HUES64 (cell line): ENCODE measurements at regions not wholly inside any gene's neighbourhood (a gene's known extent, or its start where the extent isn't known, plus 50 kb on each side); places are given as distances from the start of the nearest gene placed in this dataset.
"Not testable (repeated sequence)": the region's sequence is repeated elsewhere in the genome, so short reads cannot be mapped to it uniquely, and the experiment has no call there.

ENCODE experiments used
- H3K27ac ChIP-seq: 2 replicates; pipeline ENCODE4 v1.7.0; 2013; ENCODE audit warnings: low read depth, low read length, inconsistent platforms
- H3K27me3 ChIP-seq: 2 replicates; pipeline ENCODE4 v1.6.1; 2013; ENCODE audit warnings: mild to moderate bottlenecking, low read length; ENCODE audit not compliant: insufficient read depth
- H3K36me3 ChIP-seq: 2 replicates; pipeline ENCODE4 v1.6.1; 2013; ENCODE audit warnings: mild to moderate bottlenecking, low read length; ENCODE audit not compliant: insufficient read depth
- H3K4me1 ChIP-seq: 2 replicates; pipeline ENCODE4 v1.6.1; 2013; ENCODE audit warnings: mild to moderate bottlenecking, low read length, moderate library complexity; ENCODE audit not compliant: insufficient read depth
- H3K4me3 ChIP-seq: 2 replicates; pipeline ENCODE4 v1.5.1; 2013; ENCODE audit warnings: mild to moderate bottlenecking, low read length, moderate library complexity
- H3K9ac ChIP-seq: 2 replicates; pipeline ENCODE4 v1.6.1; 2013; ENCODE audit warnings: mild to moderate bottlenecking, low read depth, low read length
- H3K9me3 ChIP-seq: 2 replicates; pipeline ENCODE4 v1.6.1; 2013; ENCODE audit warnings: low read depth, low read length; ENCODE audit not compliant: insufficient read depth
- WGBS: fragments of 150-250, 120-280 bp; methylation state at CpG from one replicate; pipeline ENCODE4 v1.1.7; 2013; ENCODE audit warnings: missing lambda C conversion rate; 5-methylcytosine and 5-hydroxymethylcytosine counted together

DNA sequence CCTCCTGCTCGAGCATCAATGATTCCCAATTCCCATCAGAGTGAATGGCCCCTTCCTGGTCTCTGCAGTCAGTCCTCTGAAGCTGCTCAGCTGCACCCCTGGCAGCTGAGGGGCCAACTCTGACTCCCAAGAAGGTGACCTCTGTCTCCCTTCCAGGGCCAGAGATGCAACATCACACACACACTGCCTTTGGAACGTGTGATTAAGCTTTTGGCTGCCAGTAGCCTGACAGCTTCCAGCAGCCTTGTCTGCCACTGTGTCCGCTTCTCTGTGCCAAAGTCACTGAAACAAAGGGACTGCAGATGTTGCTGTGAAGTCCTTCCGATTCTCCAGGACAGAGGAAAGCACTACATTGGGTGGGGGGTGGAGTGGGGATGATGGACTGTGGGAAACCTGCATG, 254.1 kb downstream of the CEP170 start:
- not testable (repeated sequence) for H3K4me3 ChIP-seq, H3K27ac ChIP-seq, H3K27me3 ChIP-seq, H3K36me3 ChIP-seq, H3K9ac ChIP-seq, H3K4me1 ChIP-seq, H3K9me3 ChIP-seq
- 83% methylated on average over 3 of the region's 4 CpGs for WGBS

DNA sequence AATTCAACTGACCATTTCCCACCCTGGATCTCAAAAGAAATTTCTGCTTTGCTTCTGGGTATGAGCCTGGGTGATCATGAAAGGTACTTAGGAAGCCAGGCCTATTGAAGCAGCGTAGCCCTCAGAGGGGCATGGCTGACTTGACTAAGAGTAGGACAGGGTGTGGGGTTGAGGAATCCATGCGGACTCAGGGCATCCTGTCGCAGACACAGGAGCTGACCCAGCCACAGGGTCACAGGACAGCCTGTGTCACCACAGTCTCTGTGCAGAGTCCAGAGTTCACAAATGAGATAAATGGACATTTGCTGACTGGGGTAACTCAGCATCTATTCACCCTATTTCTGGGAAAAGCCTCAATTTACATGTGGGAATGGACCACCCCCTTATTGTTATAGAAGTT, 262.3 kb downstream of the CEP170 start:
- H3K27ac ChIP-seq, H3K36me3 ChIP-seq, H3K4me3 ChIP-seq, H3K27me3 ChIP-seq, H3K9me3 ChIP-seq, H3K9ac ChIP-seq, H3K4me1 ChIP-seq: not testable (repeated sequence)
- whole genome bisulfite sequencing, result 95% methylated on average over 3 of the region's 3 CpGs

GRCh38 chr1:242985096-242985495, 270.0 kb downstream of the CEP170 start:
- not testable (repeated sequence) for H3K4me3 ChIP-seq, H3K27me3 ChIP-seq, H3K9me3 ChIP-seq, H3K36me3 ChIP-seq, H3K27ac ChIP-seq, H3K4me1 ChIP-seq, H3K9ac ChIP-seq
- 85% methylated on average over 3 of the region's 3 CpGs for WGBS

- WGBS, result 94% methylated on average over 3 of the region's 3 CpGs
- not testable (repeated sequence) for H3K9me3 ChIP-seq, H3K36me3 ChIP-seq, H3K27ac ChIP-seq, H3K9ac ChIP-seq, H3K27me3 ChIP-seq, H3K4me3 ChIP-seq, H3K4me1 ChIP-seq
Observed at GRCh38 chr1:242973341-242973740, 281.7 kb downstream of the CEP170 start.

DNA sequence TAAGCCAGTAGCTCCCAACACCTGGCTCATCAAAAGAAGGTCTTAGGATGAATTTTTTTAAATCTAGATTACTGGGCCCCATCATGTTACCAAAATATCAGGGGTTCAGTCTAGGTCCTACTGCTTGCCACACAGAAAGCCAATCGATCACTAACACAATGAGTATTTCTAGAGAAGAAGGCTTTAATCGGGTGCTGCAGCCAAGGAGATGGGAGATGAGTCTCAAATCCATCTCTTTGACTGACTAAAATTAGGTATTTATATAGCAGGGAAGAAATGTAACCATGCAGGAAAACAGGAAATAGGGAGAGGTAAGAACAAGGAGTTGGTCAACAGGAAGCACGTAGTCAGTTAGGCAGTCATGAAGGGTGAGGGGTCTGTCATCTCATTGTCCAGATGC, 288.2 kb downstream of the CEP170 start:
- 98% methylated on average over 2 of the region's 3 CpGs for WGBS
- no peak overlapping the region for H3K4me3 ChIP-seq

DNA sequence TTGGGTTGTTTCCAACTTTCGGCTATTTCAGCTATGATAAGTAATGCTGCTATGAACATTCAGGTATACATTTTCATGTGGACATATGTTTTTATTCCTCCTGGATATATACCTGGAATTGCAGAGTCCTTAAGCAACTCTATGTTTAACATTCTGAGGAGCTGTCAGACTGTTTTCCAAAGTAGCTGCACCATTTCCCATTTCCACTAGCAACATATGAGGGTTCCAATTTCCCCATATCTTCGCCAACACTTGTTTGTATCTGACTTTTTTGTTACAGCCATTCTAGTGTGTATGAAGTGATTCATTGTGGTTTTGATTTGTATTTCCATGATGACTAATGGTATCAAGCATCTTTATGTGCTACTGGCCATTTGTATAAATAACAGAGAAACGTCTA, 295.7 kb downstream of the CEP170 start:
- not testable (repeated sequence) for H3K36me3 ChIP-seq, H3K27me3 ChIP-seq, H3K4me1 ChIP-seq, H3K27ac ChIP-seq, H3K4me3 ChIP-seq, H3K9me3 ChIP-seq, H3K9ac ChIP-seq
- WGBS, result 90% methylated on average over 2 of the region's 3 CpGs

More for the DNA sequence above, 288.2 kb downstream of the CEP170 start:
- Histone ChIP-seq H3K36me3 (no peaks in the 10 kb centered on the region), H3K9me3 (peaks cover 6% of the 10 kb centered on the region; the same call in 1 of the 2 replicates), H3K4me1 (no peaks in the 10 kb centered on the region), H3K9ac (no peak overlapping the region), H3K27ac (no peak overlapping the region), H3K27me3 (no peaks in the 10 kb centered on the region)

- not testable (repeated sequence) for H3K27ac ChIP-seq, H3K27me3 ChIP-seq, H3K9ac ChIP-seq, H3K4me1 ChIP-seq, H3K4me3 ChIP-seq, H3K36me3 ChIP-seq, H3K9me3 ChIP-seq
- WGBS, result 92% methylated on average over 2 of the region's 3 CpGs
Observed at GRCh38 chr1:242954945-242955344, 300.1 kb downstream of the CEP170 start.

DNA sequence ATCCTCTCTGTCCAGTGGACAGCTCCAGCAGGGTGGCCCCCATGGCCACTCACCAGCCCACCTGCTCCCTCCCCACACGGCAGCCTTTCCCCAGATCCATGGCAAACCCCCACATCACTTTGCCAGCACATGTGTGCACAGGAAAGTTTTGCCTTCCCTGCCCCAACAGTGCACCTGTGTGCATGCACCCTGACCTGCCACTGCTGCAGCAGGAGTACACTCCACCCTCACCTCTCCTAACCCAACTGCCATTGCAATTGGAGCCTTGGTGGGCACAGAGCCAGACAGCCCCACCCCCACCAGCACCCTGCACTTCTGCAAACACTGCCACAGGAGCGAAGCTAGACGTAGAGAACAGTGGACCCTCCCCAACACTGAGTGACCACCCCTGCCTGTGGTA, 308.9 kb downstream of the CEP170 start:
- H3K4me3 ChIP-seq, result no peak overlapping the region
- no peaks in the 10 kb centered on the region for H3K27me3 ChIP-seq
- WGBS, result 94% methylated on average over 3 of the region's 3 CpGs
- no peak overlapping the region for H3K27ac ChIP-seq
- H3K4me1 ChIP-seq, result no peaks in the 10 kb centered on the region
- no peak overlapping the region for H3K9ac ChIP-seq
- H3K9me3 ChIP-seq, result peaks cover 2% of the 10 kb centered on the region; the same call in 1 of the 2 replicates
- no peaks in the 10 kb centered on the region for H3K36me3 ChIP-seq

DNA sequence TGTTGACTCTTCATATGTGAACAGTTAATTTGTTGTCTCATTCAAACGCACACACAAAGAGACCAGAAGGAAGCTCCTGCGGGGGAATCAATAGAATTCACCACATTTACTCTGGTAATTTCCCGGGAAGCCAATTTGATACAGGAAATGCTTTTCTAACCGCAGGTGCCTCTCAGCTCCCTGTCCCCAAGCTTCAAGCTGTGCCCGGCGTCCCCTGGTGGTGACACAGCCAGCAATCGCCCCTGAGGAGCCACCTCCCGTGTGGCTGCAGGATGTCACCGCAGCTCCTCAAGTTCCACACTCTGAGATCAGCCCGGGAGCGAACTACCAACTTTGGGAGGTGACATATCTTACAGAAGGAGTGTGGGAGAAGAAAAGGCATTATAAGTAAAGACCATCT, 318.4 kb downstream of the CEP170 start:
- H3K9me3 ChIP-seq, H3K4me1 ChIP-seq: not testable (repeated sequence)

GRCh38 chr1:242924717-242925116, 330.4 kb downstream of the CEP170 start:
- H3K36me3 ChIP-seq, H3K4me3 ChIP-seq, H3K4me1 ChIP-seq, H3K27ac ChIP-seq, H3K9me3 ChIP-seq, H3K27me3 ChIP-seq, H3K9ac ChIP-seq: not testable (repeated sequence)
- WGBS, result 90% methylated on average over 5 of the region's 6 CpGs

More for the DNA sequence above, 318.4 kb downstream of the CEP170 start:
- H3K9ac ChIP-seq, H3K4me3 ChIP-seq, H3K36me3 ChIP-seq, H3K27me3 ChIP-seq, H3K27ac ChIP-seq: not testable (repeated sequence)
- 28% methylated on average over 6 of the region's 11 CpGs for WGBS

DNA sequence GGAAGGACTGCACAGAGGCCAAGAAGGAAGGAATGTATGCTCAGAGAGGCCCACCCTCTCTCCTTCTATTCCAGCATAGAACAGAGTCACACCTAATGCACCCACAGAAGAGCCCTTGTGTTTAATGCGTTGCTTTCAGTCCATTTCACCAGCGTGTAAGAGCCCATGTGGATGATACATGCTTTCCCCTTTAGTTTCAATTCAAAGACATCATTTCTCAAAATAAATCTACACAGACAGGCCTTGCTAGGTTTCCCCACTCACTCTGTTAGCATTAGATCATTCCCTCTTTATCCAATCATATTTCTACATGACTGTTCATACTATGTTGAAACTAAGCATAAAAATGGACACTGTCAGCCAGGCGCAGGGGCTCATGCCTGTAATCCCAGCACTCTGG, 331.5 kb downstream of the CEP170 start:
- H3K27me3 ChIP-seq, H3K9me3 ChIP-seq, H3K36me3 ChIP-seq, H3K27ac ChIP-seq, H3K4me3 ChIP-seq, H3K4me1 ChIP-seq, H3K9ac ChIP-seq: not testable (repeated sequence)
- 95% methylated on average over 3 of the region's 3 CpGs for WGBS

DNA sequence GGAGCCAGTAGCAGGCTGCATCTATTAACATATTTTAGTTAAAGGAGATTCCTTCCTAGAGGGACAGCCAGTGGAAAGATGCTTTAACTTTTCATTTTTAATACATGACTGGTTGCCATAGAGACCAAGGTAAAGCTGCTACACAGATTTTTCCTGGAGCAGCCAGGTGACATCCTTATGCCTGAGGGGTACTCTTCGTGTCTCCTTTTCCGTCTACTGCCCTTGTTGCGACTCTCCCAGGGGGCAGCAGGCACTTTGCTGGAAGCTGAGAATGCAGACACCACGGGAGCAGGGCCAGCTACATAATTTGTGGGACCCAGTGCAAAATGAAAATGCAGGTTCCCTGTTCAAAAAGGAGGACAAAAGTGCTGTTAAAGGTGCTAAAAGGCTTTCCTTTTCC, 340.4 kb downstream of the CEP170 start:
- H3K9ac ChIP-seq, H3K4me1 ChIP-seq, H3K9me3 ChIP-seq, H3K27me3 ChIP-seq, H3K27ac ChIP-seq, H3K36me3 ChIP-seq, H3K4me3 ChIP-seq: not testable (repeated sequence)
- 72% methylated on average over 4 of the region's 4 CpGs for WGBS
